GM12873 (cell line): ENCODE measurements at regions not wholly inside any gene's neighbourhood (a gene's known extent, or its start where the extent isn't known, plus 50 kb on each side); places are given as distances from the start of the nearest gene placed in this dataset.

ENCODE experiments used
- CTCF ChIP-seq: IDR thresholded peaks from 2 replicates; pipeline ENCODE4 v1.5.1; 2012; ENCODE audit warnings: low read depth, mild to moderate bottlenecking, moderate library complexity, low read length, control low read depth; ENCODE audit not compliant: insufficient read depth; ENCODE audit errors: missing control alignments

GRCh38 chr3:139104062-139104461 lies 59.4 kb upstream of the PRR23C start:
- TF ChIP-seq CTCF: no peak

GRCh38 chr3:139105154-139105702 lies 60.5 kb upstream of the PRR23C start:
- no peak for TF ChIP-seq CTCF

- TF ChIP-seq CTCF: no peak
Observed at GRCh38 chr3:139106013-139106932, 61.6 kb upstream of the PRR23C start.

GRCh38 chr3:139107424-139108252 lies 62.9 kb upstream of the PRR23C start:
- no peak for TF ChIP-seq CTCF

GRCh38 chr3:139108253-139108969 lies 63.7 kb upstream of the PRR23C start:
- TF ChIP-seq CTCF: no peak

GRCh38 chr3:139109271-139109670 lies 64.6 kb upstream of the PRR23C start:
- TF ChIP-seq CTCF: no peak
